GM19324 (cell line): ENCODE measurements at regions not wholly inside any gene's neighbourhood (a gene's known extent, or its start where the extent isn't known, plus 50 kb on each side); places are given as distances from the start of the nearest gene placed in this dataset.
"Not testable (repeated sequence)": the region's sequence is repeated elsewhere in the genome, so short reads cannot be mapped to it uniquely, and the experiment has no call there.

Source experiments
- ATAC-seq: cut with Tn5 transposase; IDR thresholded peaks from one replicate; pipeline ENCODE4 v1.9.1; 2021; ENCODE audit warnings: mild to moderate bottlenecking, moderate library complexity; ENCODE audit not compliant: unreplicated experiment, low FRiP score

DNA sequence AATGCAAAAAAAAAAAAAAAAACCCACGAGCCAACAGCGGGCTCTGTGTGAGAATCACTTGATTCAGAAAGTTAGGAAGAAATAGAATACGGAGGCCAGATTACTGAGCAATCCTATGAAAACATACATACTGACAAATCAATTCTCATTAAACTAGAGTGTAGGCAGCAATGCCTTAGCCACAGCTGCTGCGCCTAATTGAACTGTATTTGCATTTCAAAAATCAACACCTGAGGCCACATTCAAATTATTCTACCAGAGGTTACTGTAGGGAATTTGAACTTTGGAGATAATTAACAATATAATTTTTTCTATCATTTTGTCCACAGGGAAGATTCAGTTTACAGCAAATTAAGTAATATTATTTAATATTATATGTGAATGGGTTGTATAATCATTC lies 138.4 kb upstream of the PLD5 start:
- no peak for ATAC-seq

DNA sequence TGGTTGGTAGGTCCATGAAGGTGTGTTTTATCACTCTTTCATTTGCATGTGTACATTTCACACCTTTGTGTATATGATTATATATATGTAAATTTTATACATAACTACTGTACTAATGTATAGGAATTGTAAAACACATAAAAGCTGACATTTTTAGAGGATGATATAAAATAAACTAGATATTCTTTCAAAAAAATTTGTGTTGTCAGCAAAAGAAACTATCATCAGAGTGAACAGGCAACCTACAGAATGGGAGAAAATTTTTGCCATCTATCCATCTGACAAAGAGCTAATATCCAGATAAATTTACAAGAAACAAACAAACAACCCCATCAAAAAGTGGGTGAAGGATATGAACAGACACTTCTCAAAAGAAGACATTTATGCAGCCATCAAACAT lies 129.3 kb upstream of the PLD5 start:
- not testable (repeated sequence) for ATAC-seq

GRCh38 chr1:242651817-242652216 lies 127.3 kb upstream of the PLD5 start:
- no peak for ATAC-seq

- ATAC-seq, result no peak
Observed at GRCh38 chr1:242641461-242641860, 117.0 kb upstream of the PLD5 start.

DNA sequence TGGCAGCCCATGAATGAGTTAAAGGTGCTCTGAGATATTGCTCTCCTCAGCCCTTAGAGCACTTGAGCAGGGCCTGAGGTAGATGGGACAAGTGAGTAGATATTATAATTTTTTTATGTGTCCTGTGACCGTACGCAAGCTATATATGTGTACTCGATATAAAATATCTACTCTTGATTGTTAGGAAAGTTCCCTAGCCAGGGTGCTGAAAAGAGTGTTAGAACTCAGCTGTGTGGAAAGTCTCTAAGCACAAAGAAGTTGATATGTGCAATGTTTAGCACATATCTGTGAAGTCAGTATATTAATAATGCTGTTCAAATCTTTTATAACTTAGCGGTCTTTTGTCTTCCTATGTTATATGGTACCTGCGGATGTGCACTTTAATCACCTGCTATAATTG lies 114.6 kb upstream of the PLD5 start:
- ATAC-seq, result no peak

GRCh38 chr1:242634732-242635131 lies 110.2 kb upstream of the PLD5 start:
- ATAC-seq, result no peak

DNA sequence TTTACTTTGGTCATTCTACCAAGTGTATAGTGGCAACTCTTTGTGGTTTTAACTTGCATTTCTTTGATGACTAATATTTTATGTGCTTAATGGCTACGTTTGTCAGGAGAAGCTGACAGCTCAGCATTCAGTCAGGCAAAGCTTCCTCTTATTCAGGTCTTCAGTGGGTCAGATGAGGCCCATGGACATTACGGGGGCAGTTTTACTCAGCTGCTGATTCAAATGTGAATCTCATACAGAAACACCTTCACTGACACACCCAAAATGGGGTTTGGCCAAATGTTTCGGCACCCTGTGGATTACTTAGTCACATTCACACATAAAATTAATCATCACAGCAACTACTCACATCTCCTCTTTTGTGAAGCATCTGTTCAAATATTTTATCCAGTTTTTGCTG lies 104.9 kb upstream of the PLD5 start:
- ATAC-seq, result no peak

GRCh38 chr1:242623756-242624155 lies 99.3 kb upstream of the PLD5 start:
- no peak for ATAC-seq

DNA sequence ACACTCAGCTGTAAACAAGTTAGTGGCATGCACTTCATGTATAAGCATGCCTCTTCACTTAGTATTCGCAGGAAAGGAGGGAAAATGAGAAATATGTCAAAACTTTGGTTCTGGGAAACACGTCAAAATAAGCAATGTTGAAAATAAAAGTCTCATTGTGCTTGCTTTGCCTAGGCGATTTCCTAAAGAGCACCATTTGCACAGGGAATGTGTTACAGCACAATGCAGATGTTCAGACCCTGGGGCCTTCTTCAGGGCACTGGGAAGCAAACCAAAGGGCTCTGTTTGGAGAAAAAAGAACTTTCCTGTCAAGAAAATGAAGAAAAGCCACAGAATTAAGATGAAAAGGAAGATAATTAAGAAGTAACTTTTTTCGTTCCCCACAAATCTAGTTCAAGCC lies 98.6 kb upstream of the PLD5 start:
- ATAC-seq, result no peak

DNA sequence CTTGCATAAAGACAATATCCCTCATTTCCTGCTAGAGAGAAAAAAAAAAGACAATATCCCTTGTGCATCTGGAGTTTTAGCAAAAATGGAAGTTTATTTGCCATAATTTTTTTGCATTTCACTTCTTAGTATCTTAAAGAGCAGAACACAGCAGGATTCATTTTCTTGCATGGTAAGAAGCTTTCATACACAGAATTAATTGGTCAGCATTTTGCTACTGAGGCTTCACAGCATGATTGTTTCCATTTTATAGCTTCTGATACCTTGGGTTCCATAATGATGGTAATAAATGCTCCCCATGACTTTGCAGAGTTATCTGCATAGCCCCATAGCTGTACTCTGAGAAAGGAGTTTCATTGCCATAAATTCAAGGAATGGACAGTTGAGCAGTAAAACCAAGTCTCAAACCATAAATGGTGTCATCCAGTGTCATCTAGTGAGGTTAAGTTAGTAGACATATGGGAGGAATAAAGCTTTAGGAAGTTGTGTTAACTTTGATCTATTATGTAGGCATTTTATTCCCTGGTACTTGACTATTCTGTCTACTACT lies 88.8 kb upstream of the PLD5 start:
- ATAC-seq, result no peak

GRCh38 chr1:242610209-242610608 lies 85.7 kb upstream of the PLD5 start:
- ATAC-seq, result no peak

DNA sequence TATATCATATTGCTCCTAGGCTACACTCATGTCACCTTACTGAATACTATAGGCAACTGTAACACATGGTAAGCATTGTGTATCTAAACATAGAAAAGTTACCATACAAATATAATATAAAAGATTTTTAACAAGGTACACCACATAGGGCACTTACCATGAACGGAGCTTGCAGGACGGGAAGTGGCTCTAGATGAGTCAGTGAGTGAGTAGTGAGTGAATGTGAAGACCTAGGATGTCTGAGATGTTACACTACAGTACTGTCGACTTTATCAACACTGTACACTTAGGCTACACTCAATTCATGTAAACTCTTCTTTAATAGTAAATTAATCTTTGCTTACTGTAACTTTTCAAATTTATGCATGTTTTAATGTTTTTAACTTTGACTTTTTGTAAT lies 81.0 kb upstream of the PLD5 start:
- no peak for ATAC-seq

GRCh38 chr1:242602001-242602400 lies 77.5 kb upstream of the PLD5 start:
- no peak for ATAC-seq

DNA sequence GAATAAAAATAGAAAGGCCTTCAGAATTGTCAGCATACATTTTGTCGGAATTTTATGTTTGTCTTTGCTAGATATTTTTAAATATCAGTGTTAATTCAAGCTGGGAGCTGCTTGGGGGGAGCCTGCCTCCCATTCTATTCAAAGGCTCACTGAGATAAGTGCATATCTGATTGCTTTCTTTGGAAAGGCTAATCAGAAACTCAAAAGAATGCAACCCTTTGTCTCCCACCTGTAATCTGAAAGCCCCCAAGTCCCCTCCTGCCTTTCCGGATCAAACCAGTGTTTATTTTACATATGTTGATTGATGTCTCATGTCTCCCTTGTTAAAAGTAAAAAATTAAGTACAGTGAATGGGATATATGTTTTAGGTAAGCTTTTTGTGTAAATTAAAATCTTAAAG lies 69.3 kb upstream of the PLD5 start:
- not testable (repeated sequence) for ATAC-seq

- no peak for ATAC-seq
Observed at GRCh38 chr1:242586360-242586680, 61.8 kb upstream of the PLD5 start.

GRCh38 chr1:242585616-242586359 lies 61.3 kb upstream of the PLD5 start:
- no peak for ATAC-seq

DNA sequence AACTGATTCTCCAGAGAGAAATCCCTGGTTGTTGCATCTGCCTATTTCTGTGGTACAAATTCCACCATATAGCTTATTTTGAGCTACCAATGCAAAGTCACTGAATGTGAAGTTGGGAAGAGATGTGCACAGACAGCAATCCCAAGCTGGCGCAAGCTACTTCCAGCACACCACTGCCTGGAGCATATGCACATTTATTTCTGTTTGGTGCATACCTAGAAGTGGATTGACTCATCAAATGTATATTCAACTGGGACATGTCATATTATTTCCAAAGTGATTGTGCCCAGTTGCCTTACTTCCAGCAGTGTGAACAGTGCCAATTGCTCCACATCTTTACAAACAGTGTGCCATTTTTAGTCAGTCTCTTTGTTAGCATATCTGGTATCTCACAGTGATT lies 58.2 kb upstream of the PLD5 start:
- ATAC-seq, result no peak

GRCh38 chr1:242579528-242580235 lies 55.2 kb upstream of the PLD5 start:
- ATAC-seq, result no peak
